ENCODE measurements at regions not wholly inside any gene's neighbourhood (a gene's known extent, or its start where the extent isn't known, plus 50 kb on each side); places are given as distances from the start of the nearest gene placed in this dataset.

DNA sequence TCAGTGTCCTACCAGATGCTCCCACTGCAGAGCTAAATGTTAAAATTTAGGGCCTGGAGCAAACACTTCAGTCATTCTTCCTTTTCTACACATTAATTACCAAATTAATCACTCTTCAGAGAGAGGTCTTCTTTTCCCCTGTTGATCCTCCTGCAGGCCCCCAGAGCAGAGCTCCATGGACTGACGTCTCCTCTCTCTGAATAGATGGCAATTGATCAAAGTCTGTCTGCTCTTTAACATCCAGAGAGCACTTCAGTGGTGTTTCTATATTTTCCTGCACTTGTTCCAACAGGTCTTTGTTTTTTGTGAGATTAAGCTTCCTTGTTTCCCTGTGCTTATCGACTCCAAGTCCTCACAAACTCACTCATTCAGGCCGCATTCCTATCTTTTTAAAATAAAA, 239.3 kb downstream of the SIPA1L2 start:
- H3K4me3 ChIP-seq (ENCODE audit: low read length): no peak overlapping the region
- Mint-ChIP-seq H3K27ac (no peak overlapping the region), H3K9me3 (no peaks in the 10 kb centered on the region), H3K36me3 (ENCODE audit: low read depth) (no peaks in the 10 kb centered on the region), H3K27me3 (no peaks in the 10 kb centered on the region), H3K4me3 (no peak overlapping the region), H3K4me1 (ENCODE audit: low read depth) (no peaks in the 10 kb centered on the region)
- H3K27ac ChIP-seq (ENCODE audit: low read depth in 1 of 2, low read length in 2 of 2): no peak overlapping the region
- H3K27me3 ChIP-seq (ENCODE audit: control insufficient read depth in 1 of 2, insufficient read depth in 2 of 2, low read length in 2 of 2): no peaks in the 10 kb centered on the region
- CTCF ChIA-PET: no interaction called here
- no peaks in the 10 kb centered on the region for H3K36me3 ChIP-seq (ENCODE audit: insufficient read depth, low read length)
- H3K4me1 ChIP-seq (ENCODE audit: insufficient read depth, low read length): no peaks in the 10 kb centered on the region
- H3K9me3 ChIP-seq (ENCODE audit: control insufficient read depth in 1 of 2, insufficient read depth in 1 of 2, low read length in 2 of 2): no peaks in the 10 kb centered on the region
- intact Hi-C loops (cut with DNase I, micrococcal nuclease): no loop called here
- ATAC-seq (ENCODE audit: poor library complexity): no peak
- POLR2A ChIA-PET: interaction anchor here (0.6 kb wide), 1 partner anchor 218 kb away, joined by 4 read pairs; no protein-coding TSS in a partner anchor
- no peak for DNase-seq
- TF ChIP-seq, protein P1, sequence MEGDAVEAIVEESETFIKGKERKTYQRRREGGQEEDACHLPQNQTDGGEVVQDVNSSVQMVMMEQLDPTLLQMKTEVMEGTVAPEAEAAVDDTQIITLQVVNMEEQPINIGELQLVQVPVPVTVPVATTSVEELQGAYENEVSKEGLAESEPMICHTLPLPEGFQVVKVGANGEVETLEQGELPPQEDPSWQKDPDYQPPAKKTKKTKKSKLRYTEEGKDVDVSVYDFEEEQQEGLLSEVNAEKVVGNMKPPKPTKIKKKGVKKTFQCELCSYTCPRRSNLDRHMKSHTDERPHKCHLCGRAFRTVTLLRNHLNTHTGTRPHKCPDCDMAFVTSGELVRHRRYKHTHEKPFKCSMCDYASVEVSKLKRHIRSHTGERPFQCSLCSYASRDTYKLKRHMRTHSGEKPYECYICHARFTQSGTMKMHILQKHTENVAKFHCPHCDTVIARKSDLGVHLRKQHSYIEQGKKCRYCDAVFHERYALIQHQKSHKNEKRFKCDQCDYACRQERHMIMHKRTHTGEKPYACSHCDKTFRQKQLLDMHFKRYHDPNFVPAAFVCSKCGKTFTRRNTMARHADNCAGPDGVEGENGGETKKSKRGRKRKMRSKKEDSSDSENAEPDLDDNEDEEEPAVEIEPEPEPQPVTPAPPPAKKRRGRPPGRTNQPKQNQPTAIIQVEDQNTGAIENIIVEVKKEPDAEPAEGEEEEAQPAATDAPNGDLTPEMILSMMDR (IDR thresholded peaks at IDR 0.05): no peak

DNA sequence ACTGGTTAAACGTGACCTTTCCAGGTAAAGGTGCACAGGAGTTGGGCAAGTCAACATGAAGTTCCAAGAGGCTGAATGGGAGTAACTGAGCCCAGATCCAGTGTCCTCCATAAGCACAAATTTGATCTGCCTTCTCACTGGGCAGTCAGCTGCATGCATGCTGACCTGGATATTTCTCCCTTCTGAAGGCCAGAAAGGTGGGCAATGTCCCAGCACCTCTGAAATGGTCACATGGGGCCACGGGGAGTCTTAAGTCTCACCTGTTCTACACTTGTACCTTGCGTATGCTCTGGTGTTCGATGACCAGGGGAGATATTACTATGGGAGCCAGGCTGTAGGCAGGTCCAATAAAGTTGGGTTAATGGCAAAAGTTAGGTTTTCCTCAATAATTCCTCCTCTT, 240.2 kb downstream of the SIPA1L2 start:
- DNase-seq: no peak
- Histone ChIP-seq H3K9me3 (ENCODE audit: control insufficient read depth in 1 of 2, insufficient read depth in 1 of 2, low read length in 2 of 2) (no peaks in the 10 kb centered on the region), H3K4me1 (ENCODE audit: insufficient read depth, low read length) (no peaks in the 10 kb centered on the region), H3K27me3 (ENCODE audit: control insufficient read depth in 1 of 2, insufficient read depth in 2 of 2, low read length in 2 of 2) (no peaks in the 10 kb centered on the region), H3K4me3 (ENCODE audit: low read length) (no peak overlapping the region), H3K36me3 (ENCODE audit: insufficient read depth, low read length) (no peaks in the 10 kb centered on the region), H3K27ac (ENCODE audit: low read depth in 1 of 2, low read length in 2 of 2) (no peak overlapping the region)
- no peak for ATAC-seq (ENCODE audit: poor library complexity)
- H3K4me3 Mint-ChIP-seq: no peak overlapping the region
- H3K36me3 Mint-ChIP-seq (ENCODE audit: low read depth): no peaks in the 10 kb centered on the region
- H3K27me3 Mint-ChIP-seq: no peaks in the 10 kb centered on the region
- POLR2A ChIA-PET: no interaction called here
- intact Hi-C loops (cut with DNase I, micrococcal nuclease): no loop called here
- no peak overlapping the region for H3K27ac Mint-ChIP-seq
- TF ChIP-seq, protein P1 (IDR thresholded peaks at IDR 0.05): no peak
- H3K4me1 Mint-ChIP-seq (ENCODE audit: low read depth): no peaks in the 10 kb centered on the region
- CTCF ChIA-PET: no interaction called here
- no peaks in the 10 kb centered on the region for H3K9me3 Mint-ChIP-seq

DNA sequence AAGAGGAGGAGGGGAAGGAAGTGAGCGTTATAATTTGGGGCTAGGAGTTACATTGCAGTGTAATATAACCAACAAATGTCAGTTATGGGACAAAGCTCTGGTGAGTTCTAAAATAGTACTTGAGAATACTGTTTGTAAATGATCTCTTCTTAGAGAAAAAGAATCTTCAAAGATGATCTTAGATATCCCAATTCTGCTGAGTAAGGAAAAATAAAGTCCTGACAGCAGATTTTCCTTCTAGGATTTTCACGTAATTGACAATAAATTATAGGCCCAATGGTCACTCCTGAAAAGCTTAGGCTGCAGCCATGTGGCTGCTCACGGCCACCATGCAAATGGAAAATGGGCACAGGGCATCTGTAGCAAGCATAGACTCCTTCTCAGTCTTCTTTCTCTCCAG, 241.6 kb downstream of the SIPA1L2 start:
- CTCF ChIA-PET: interaction anchor here (0.6 kb wide), 1 partner anchor 919 kb away, joined by 3 read pairs; no protein-coding TSS in a partner anchor
- POLR2A ChIA-PET: no interaction called here
- H3K9me3 Mint-ChIP-seq: no peaks in the 10 kb centered on the region

More for the DNA sequence above, 241.6 kb downstream of the SIPA1L2 start:
- H3K9me3 ChIP-seq (ENCODE audit: control insufficient read depth in 1 of 2, insufficient read depth in 1 of 2, low read length in 2 of 2): no peaks in the 10 kb centered on the region
- H3K27ac ChIP-seq (ENCODE audit: low read depth in 1 of 2, low read length in 2 of 2): no peak overlapping the region
- no peaks in the 10 kb centered on the region for H3K4me1 ChIP-seq (ENCODE audit: insufficient read depth, low read length)
- no peak for DNase-seq
- H3K36me3 Mint-ChIP-seq (ENCODE audit: low read depth): no peaks in the 10 kb centered on the region
- no peaks in the 10 kb centered on the region for H3K27me3 Mint-ChIP-seq
- no peaks in the 10 kb centered on the region for H3K4me1 Mint-ChIP-seq (ENCODE audit: low read depth)
- no peak overlapping the region for H3K27ac Mint-ChIP-seq
- no peak for ATAC-seq (ENCODE audit: poor library complexity)
- H3K27me3 ChIP-seq (ENCODE audit: control insufficient read depth in 1 of 2, insufficient read depth in 2 of 2, low read length in 2 of 2): no peaks in the 10 kb centered on the region
- intact Hi-C loops (cut with DNase I, micrococcal nuclease): no loop called here
- H3K4me3 Mint-ChIP-seq: no peak overlapping the region
- H3K36me3 ChIP-seq (ENCODE audit: insufficient read depth, low read length): no peaks in the 10 kb centered on the region
- TF ChIP-seq, protein P1 (IDR thresholded peaks at IDR 0.05): no peak
- H3K4me3 ChIP-seq (ENCODE audit: low read length): no peak overlapping the region
